ENCODE measurements at regions not wholly inside any gene's neighbourhood (a gene's known extent, or its start where the extent isn't known, plus 50 kb on each side); places are given as distances from the start of the nearest gene placed in this dataset.

DNA sequence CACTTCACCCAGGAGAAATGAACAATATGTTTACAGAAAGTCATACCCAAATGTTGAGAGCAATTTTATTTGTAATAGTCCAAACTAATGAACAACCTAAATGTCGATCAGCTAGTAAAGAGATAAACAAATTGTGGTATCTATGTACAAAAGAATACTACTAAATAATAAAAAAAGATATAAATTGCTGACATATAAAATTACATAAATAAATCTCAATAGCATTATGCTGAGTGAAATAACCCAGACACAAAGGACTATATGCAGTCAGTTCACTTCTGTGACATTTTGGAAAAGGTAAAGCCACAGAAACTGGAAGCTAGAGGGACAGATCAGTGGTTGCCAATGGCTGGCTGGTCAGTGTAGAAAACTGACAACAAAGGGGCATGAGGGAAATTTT lies 346.0 kb upstream of the PCDH20 start:
- no peaks in the 10 kb centered on the region for H3K79me1 ChIP-seq (ENCODE audit: low read length)
- no peak overlapping the region for H4K5ac ChIP-seq (ENCODE audit: low read length)
- no peak overlapping the region for H3K56ac ChIP-seq (ENCODE audit: low read length)
- no peak overlapping the region for H3K4me2 ChIP-seq (ENCODE audit: low read length)
- DNase-seq = no peak
- no CpG with 5 or more reads among the region's 1 CpG for WGBS (ENCODE audit: extremely low coverage, insufficient coverage, low lambda C conversion rate)
- H2BK15ac ChIP-seq (replicated peaks; ENCODE audit: low read depth) = no peak overlapping the region
- no peak overlapping the region for H2BK5ac ChIP-seq (ENCODE audit: low read length)
- no peak overlapping the region for H3K4me3 ChIP-seq (ENCODE audit: low read length)
- H3K27me3 ChIP-seq (ENCODE audit: insufficient read depth, low read length, poor library complexity) = no peaks in the 10 kb centered on the region
- no peaks in the 10 kb centered on the region for H3K4me1 ChIP-seq (ENCODE audit: control insufficient read depth, low read depth, low read length)
- no peak overlapping the region for H2BK120ac ChIP-seq (ENCODE audit: low read depth, low read length)
- no peak overlapping the region for H2AK5ac ChIP-seq (ENCODE audit: low read length)
- no peak overlapping the region for H3K18ac ChIP-seq (ENCODE audit: low read length)
- H3K4ac ChIP-seq (ENCODE audit: low read depth, low read length) = no peak overlapping the region
- H3K23ac ChIP-seq (ENCODE audit: low read length) = no peak overlapping the region
- H3K79me2 ChIP-seq (ENCODE audit: control insufficient read depth, insufficient read depth, low read length) = no peaks in the 10 kb centered on the region
- H4K8ac ChIP-seq (ENCODE audit: low read depth, low read length) = no peak overlapping the region
- no peaks in the 10 kb centered on the region for H3K36me3 ChIP-seq (ENCODE audit: control insufficient read depth, insufficient read depth, low read length)
- H3K9ac ChIP-seq (ENCODE audit: low read length) = no peak overlapping the region
- no peak overlapping the region for H3K27ac ChIP-seq (ENCODE audit: low read depth, low read length)

DNA sequence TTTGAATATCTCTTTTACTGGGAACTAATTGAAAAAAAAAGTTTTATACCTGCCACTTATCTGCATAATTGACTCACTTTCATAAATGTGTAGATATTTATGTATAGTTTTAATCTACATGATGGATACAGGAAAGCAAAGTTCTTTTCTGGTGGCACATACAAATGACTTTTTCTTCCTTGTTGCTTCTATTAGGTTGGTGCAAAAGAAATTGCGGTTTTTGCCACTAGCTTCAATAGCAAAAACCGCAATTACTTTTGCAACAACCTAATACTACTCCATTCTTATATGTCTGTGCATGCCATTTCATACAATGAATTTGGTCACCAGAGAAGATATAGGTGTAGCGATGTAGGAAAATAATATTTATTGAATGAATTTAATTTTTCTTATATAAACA lies 344.5 kb upstream of the PCDH20 start:
- Histone ChIP-seq H3K4me2 (ENCODE audit: low read length) (no peak overlapping the region), H3K27ac (ENCODE audit: low read depth, low read length) (no peak overlapping the region), H3K56ac (ENCODE audit: low read length) (no peak overlapping the region), H3K4me1 (ENCODE audit: control insufficient read depth, low read depth, low read length) (no peaks in the 10 kb centered on the region), H2BK5ac (ENCODE audit: low read length) (no peak overlapping the region), H3K79me1 (ENCODE audit: low read length) (no peaks in the 10 kb centered on the region), H3K4me3 (ENCODE audit: low read length) (no peak overlapping the region), H4K5ac (ENCODE audit: low read length) (no peak overlapping the region), H3K36me3 (ENCODE audit: control insufficient read depth, insufficient read depth, low read length) (no peaks in the 10 kb centered on the region), H3K18ac (ENCODE audit: low read length) (no peak overlapping the region), H3K9ac (ENCODE audit: low read length) (no peak overlapping the region), H2BK120ac (ENCODE audit: low read depth, low read length) (no peak overlapping the region), H3K23ac (ENCODE audit: low read length) (no peak overlapping the region), H2AK5ac (ENCODE audit: low read length) (no peak overlapping the region), H2BK15ac (replicated peaks; ENCODE audit: low read depth) (no peak overlapping the region), H3K79me2 (ENCODE audit: control insufficient read depth, insufficient read depth, low read length) (no peaks in the 10 kb centered on the region), H3K27me3 (ENCODE audit: insufficient read depth, low read length, poor library complexity) (no peaks in the 10 kb centered on the region), H4K8ac (ENCODE audit: low read depth, low read length) (no peak overlapping the region), H3K4ac (ENCODE audit: low read depth, low read length) (no peak overlapping the region)
- DNase-seq = no peak
- WGBS (ENCODE audit: extremely low coverage, insufficient coverage, low lambda C conversion rate) = 100% methylated on average over 1 of the region's 3 CpGs

DNA sequence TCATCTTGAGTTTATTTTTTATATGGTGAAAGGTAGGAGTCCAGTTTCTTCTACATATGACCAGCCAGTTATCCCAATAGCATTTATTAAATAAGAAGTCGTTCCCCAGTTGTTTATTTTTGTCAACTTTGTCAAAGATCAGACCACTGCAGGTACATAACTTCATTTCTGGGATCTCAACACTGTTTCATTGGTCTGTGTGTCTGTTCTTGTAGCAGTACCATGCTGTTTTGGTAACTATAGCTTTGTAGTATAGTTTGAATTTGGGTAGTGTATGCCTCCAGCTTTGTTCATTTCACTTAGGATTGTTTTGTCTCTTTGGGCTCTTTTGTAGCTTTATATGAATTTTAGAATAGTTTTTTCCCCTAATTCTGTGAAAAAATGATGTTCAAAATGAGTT lies 340.4 kb upstream of the PCDH20 start:
- Histone ChIP-seq H3K4ac (ENCODE audit: low read depth, low read length) (no peak overlapping the region), H2AK5ac (ENCODE audit: low read length) (no peak overlapping the region), H3K18ac (ENCODE audit: low read length) (no peak overlapping the region), H3K56ac (ENCODE audit: low read length) (no peak overlapping the region), H3K9ac (ENCODE audit: low read length) (no peak overlapping the region), H2BK15ac (replicated peaks; ENCODE audit: low read depth) (no peak overlapping the region), H3K27me3 (ENCODE audit: insufficient read depth, low read length, poor library complexity) (no peaks in the 10 kb centered on the region), H3K23ac (ENCODE audit: low read length) (no peak overlapping the region), H3K27ac (ENCODE audit: low read depth, low read length) (no peak overlapping the region), H3K4me1 (ENCODE audit: control insufficient read depth, low read depth, low read length) (no peaks in the 10 kb centered on the region), H3K4me2 (ENCODE audit: low read length) (no peak overlapping the region), H4K5ac (ENCODE audit: low read length) (no peak overlapping the region), H3K36me3 (ENCODE audit: control insufficient read depth, insufficient read depth, low read length) (no peaks in the 10 kb centered on the region), H4K8ac (ENCODE audit: low read depth, low read length) (no peak overlapping the region), H3K79me2 (ENCODE audit: control insufficient read depth, insufficient read depth, low read length) (no peaks in the 10 kb centered on the region), H2BK120ac (ENCODE audit: low read depth, low read length) (no peak overlapping the region), H3K4me3 (ENCODE audit: low read length) (no peak overlapping the region), H3K79me1 (ENCODE audit: low read length) (no peaks in the 10 kb centered on the region), H2BK5ac (ENCODE audit: low read length) (no peak overlapping the region)
- no CpG with 5 or more reads among the region's 1 CpG for WGBS (ENCODE audit: extremely low coverage, insufficient coverage, low lambda C conversion rate)
- no peak for DNase-seq

DNA sequence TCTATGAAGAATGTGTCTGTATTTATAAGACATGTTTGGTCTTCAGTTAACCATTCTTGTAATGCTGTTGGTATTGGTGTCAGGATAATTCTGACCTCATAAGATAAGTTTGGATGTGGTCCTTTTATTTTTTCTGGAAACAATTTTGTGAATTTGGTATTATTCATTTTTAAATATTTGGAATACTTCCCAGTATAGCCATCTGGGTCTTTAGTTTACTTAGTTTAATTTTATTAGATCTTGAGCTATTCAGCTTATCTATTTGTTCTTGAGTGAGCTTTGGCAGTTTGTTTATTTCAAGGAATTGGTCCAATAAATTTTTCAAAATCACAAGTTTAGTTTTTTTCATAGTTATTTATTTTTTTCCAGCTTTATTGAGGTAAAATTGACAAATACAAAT lies 335.4 kb upstream of the PCDH20 start:
- Histone ChIP-seq H4K8ac (ENCODE audit: low read depth, low read length) (no peak overlapping the region), H3K9ac (ENCODE audit: low read length) (no peak overlapping the region), H4K5ac (ENCODE audit: low read length) (no peak overlapping the region), H3K79me2 (ENCODE audit: control insufficient read depth, insufficient read depth, low read length) (no peaks in the 10 kb centered on the region), H2BK15ac (replicated peaks; ENCODE audit: low read depth) (no peak overlapping the region), H3K27me3 (ENCODE audit: insufficient read depth, low read length, poor library complexity) (no peaks in the 10 kb centered on the region), H3K79me1 (ENCODE audit: low read length) (no peaks in the 10 kb centered on the region), H3K36me3 (ENCODE audit: control insufficient read depth, insufficient read depth, low read length) (no peaks in the 10 kb centered on the region), H2AK5ac (ENCODE audit: low read length) (no peak overlapping the region), H3K4me1 (ENCODE audit: control insufficient read depth, low read depth, low read length) (no peaks in the 10 kb centered on the region), H3K4me2 (ENCODE audit: low read length) (no peak overlapping the region), H3K27ac (ENCODE audit: low read depth, low read length) (no peak overlapping the region), H2BK120ac (ENCODE audit: low read depth, low read length) (no peak overlapping the region), H3K18ac (ENCODE audit: low read length) (no peak overlapping the region), H3K4me3 (ENCODE audit: low read length) (no peak overlapping the region), H3K23ac (ENCODE audit: low read length) (no peak overlapping the region), H3K56ac (ENCODE audit: low read length) (no peak overlapping the region), H2BK5ac (ENCODE audit: low read length) (no peak overlapping the region), H3K4ac (ENCODE audit: low read depth, low read length) (no peak overlapping the region)
- DNase-seq = no peak

DNA sequence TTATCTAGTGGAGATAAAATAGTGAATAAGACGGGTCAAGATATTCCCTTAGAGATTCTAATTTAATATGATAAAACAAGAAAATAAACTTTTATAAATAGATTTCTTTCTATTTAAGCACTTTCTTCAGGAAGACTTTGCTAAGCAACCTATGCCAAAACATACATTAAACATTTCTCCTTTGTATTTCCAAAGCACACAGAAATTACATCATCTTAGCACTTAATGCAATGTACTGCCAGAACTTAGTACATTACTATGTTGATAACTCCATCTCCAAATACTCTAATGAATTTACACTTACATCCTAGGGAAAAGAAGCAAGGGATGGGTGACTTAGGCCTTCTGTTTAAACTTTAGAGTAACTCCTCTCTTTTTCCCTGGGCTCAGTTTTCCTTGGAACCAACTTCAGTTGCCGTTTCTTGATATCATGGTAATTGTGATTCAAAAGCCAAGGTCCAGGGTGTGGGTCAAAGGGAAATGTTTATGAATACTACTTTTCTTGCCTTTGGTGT lies 322.6 kb upstream of the PCDH20 start:
- no peaks in the 10 kb centered on the region for H3K4me1 ChIP-seq (ENCODE audit: control insufficient read depth, low read depth, low read length)
- H2BK5ac ChIP-seq (ENCODE audit: low read length) = no peak overlapping the region
- no peak overlapping the region for H2BK120ac ChIP-seq (ENCODE audit: low read depth, low read length)
- no peaks in the 10 kb centered on the region for H3K27me3 ChIP-seq (ENCODE audit: insufficient read depth, low read length, poor library complexity)
- no CpG with 5 or more reads among the region's 2 CpGs for WGBS (ENCODE audit: extremely low coverage, insufficient coverage, low lambda C conversion rate)
- H3K9ac ChIP-seq (ENCODE audit: low read length) = no peak overlapping the region
- no peak overlapping the region for H3K4me3 ChIP-seq (ENCODE audit: low read length)
- no peak overlapping the region for H3K18ac ChIP-seq (ENCODE audit: low read length)
- no peak overlapping the region for H4K5ac ChIP-seq (ENCODE audit: low read length)
- no peak overlapping the region for H4K8ac ChIP-seq (ENCODE audit: low read depth, low read length)
- no peak overlapping the region for H3K23ac ChIP-seq (ENCODE audit: low read length)
- no peaks in the 10 kb centered on the region for H3K79me2 ChIP-seq (ENCODE audit: control insufficient read depth, insufficient read depth, low read length)
- DNase-seq = no peak
- H3K36me3 ChIP-seq (ENCODE audit: control insufficient read depth, insufficient read depth, low read length) = no peaks in the 10 kb centered on the region
- no peak overlapping the region for H3K4ac ChIP-seq (ENCODE audit: low read depth, low read length)
- H3K56ac ChIP-seq (ENCODE audit: low read length) = no peak overlapping the region
- H3K4me2 ChIP-seq (ENCODE audit: low read length) = no peak overlapping the region
- H2AK5ac ChIP-seq (ENCODE audit: low read length) = no peak overlapping the region
- no peak overlapping the region for H2BK15ac ChIP-seq (replicated peaks; ENCODE audit: low read depth)
- H3K79me1 ChIP-seq (ENCODE audit: low read length) = no peaks in the 10 kb centered on the region
- no peak overlapping the region for H3K27ac ChIP-seq (ENCODE audit: low read depth, low read length)

DNA sequence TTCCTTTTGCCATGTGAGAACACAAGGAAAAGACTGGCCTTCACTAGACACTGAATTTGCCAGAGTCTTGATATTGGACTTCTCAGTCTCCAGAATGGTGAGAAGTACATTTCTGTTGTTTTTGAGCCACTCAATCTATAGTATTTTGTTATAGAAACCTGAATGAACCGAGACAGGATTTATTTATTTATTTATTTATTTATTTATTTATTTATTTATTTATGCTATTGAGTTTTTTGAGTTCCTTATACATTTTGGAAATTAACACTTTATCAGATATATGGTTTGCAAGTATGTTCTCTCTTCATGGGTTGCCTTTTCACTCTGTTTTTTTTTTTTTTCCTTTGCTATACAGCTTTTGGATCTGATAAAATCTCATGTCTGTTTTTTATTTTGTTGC lies 319.0 kb upstream of the PCDH20 start:
- Histone ChIP-seq H3K56ac (ENCODE audit: low read length) (no peak overlapping the region), H2AK5ac (ENCODE audit: low read length) (no peak overlapping the region), H2BK5ac (ENCODE audit: low read length) (no peak overlapping the region), H4K8ac (ENCODE audit: low read depth, low read length) (no peak overlapping the region), H3K4me3 (ENCODE audit: low read length) (no peak overlapping the region), H3K9ac (ENCODE audit: low read length) (no peak overlapping the region), H3K18ac (ENCODE audit: low read length) (no peak overlapping the region), H3K36me3 (ENCODE audit: control insufficient read depth, insufficient read depth, low read length) (no peaks in the 10 kb centered on the region), H3K27me3 (ENCODE audit: insufficient read depth, low read length, poor library complexity) (no peaks in the 10 kb centered on the region), H2BK15ac (replicated peaks; ENCODE audit: low read depth) (no peak overlapping the region), H3K4ac (ENCODE audit: low read depth, low read length) (no peak overlapping the region), H4K5ac (ENCODE audit: low read length) (no peak overlapping the region), H3K23ac (ENCODE audit: low read length) (no peak overlapping the region), H3K79me2 (ENCODE audit: control insufficient read depth, insufficient read depth, low read length) (no peaks in the 10 kb centered on the region), H2BK120ac (ENCODE audit: low read depth, low read length) (no peak overlapping the region), H3K4me2 (ENCODE audit: low read length) (no peak overlapping the region), H3K4me1 (ENCODE audit: control insufficient read depth, low read depth, low read length) (no peaks in the 10 kb centered on the region), H3K79me1 (ENCODE audit: low read length) (no peaks in the 10 kb centered on the region), H3K27ac (ENCODE audit: low read depth, low read length) (no peak overlapping the region)
- WGBS (ENCODE audit: extremely low coverage, insufficient coverage, low lambda C conversion rate) = no CpG with 5 or more reads among the region's 1 CpG
- no peak for DNase-seq
